ENCODE measurements at regions not wholly inside any gene's neighbourhood (a gene's known extent, or its start where the extent isn't known, plus 50 kb on each side); places are given as distances from the start of the nearest gene placed in this dataset.
A peak's percentile ranks its signal among the peaks of the same experiment; 100 is the strongest.

DNA sequence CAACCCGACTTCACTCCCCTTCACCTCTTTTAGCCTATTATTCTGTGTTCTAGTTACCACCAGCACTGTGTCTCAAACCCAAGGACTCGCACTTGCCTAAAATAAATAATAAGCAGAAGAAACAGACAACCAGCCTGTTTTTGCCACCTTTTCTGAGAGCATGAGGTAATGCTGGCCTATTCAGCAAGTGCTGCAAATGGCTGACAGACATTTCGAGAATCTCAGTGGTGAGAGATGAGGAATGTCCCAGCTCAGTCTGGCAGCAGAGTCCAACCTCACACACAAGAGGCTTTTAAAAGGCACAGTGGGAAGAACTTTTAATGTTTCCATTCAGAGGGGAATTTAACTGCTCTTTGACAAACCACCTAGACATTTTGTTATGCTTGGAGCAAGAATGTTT lies 143.3 kb upstream of the GMNC start:
- Histone ChIP-seq H3K4me3 (ENCODE audit: insufficient read depth, low read depth, low read length) (no peak overlapping the region), H3K18ac (ENCODE audit: low read depth, low read length) (no peak overlapping the region), H3K9me1 (ENCODE audit: insufficient read depth, low read length) (no peaks in the 10 kb centered on the region), H4K8ac (ENCODE audit: low read depth in 2 of 2, low read length in 2 of 2) (peak overlapping the region in 1 of 2 experiments; percentile 40; a peak in 1 of 4 replicates), H3K27ac (ENCODE audit: insufficient read depth, low read length) (no peak overlapping the region), H2AK5ac (ENCODE audit: low read depth, low read length) (no peak overlapping the region), H2BK15ac (ENCODE audit: low read depth, low read length) (no peak overlapping the region; the same call in 2 of the 3 replicates), H4K91ac (ENCODE audit: insufficient read depth, low read depth, low read length) (no peak overlapping the region), H3K27me3 (ENCODE audit: control insufficient read depth, insufficient read depth, low read length) (no peaks in the 10 kb centered on the region), H3K14ac (replicated peaks; ENCODE audit: low read depth, low read length) (no peak overlapping the region), H4K20me1 (ENCODE audit: insufficient read depth, low read length) (no peaks in the 10 kb centered on the region), H3K9me3 (ENCODE audit: control insufficient read depth, insufficient read depth, low read length) (no peaks in the 10 kb centered on the region), H2BK120ac (ENCODE audit: low read depth, low read length) (peak overlapping the region; percentile 10; the same call in 1 of the 2 replicates), H3K4ac (ENCODE audit: low read depth, low read length) (0 out of 2 replicates have a peak overlapping the region, but pooled peaks have one; percentile 1), H3K23ac (ENCODE audit: low read depth, low read length) (no peak overlapping the region), H3K56ac (ENCODE audit: extremely low read depth, insufficient read depth, low read length) (no peak overlapping the region), H3K4me1 (ENCODE audit: control insufficient read depth, insufficient read depth, low read length) (no peaks in the 10 kb centered on the region), H2AFZ (replicated peaks; ENCODE audit: low read length, poor library complexity) (no peak overlapping the region), H2AK9ac (replicated peaks; ENCODE audit: low read depth, low read length, poor library complexity) (no peak overlapping the region), H3K4me2 (ENCODE audit: low read depth, low read length) (no peak overlapping the region), H3K9ac (ENCODE audit: low read depth, low read length) (no peak overlapping the region), H2BK5ac (ENCODE audit: low read depth, low read length, poor library complexity, severe bottlenecking) (no peak overlapping the region), H4K5ac (ENCODE audit: low read depth, low read length) (no peak overlapping the region), H3K79me1 (ENCODE audit: low read depth in 1 of 2, low read length in 2 of 2) (no peaks in the 10 kb centered on the region), H2BK20ac (ENCODE audit: low read depth, low read length) (0 out of 2 replicates have a peak overlapping the region, but pooled peaks have one; percentile 20), H3K36me3 (ENCODE audit: control insufficient read depth, insufficient read depth, low read length) (no peaks in the 10 kb centered on the region)
- intact Hi-C loops (cut with micrococcal nuclease) (no loop called here), dilution Hi-C loops (cut with HindIII; ENCODE audit: low sequenced_read_pairs, unreplicated experiment) (no loop called here), in situ Hi-C loops (cut with MboI; ENCODE audit: low sequenced_read_pairs) (no loop called here)
- ChIA-PET CTCF (no interaction called here), POLR2A (ENCODE audit: unreplicated experiment) (no interaction called here)
- TF ChIP-seq RAD21 (IDR thresholded peaks at IDR 0.05; ENCODE audit: low read length) (no peak), MXI1 (IDR thresholded peaks at IDR 0.05; ENCODE audit: borderline replicate concordance, low read depth, low read length) (no peak), BHLHE40 (IDR thresholded peaks at IDR 0.05; ENCODE audit: low read depth, low read length) (no peak), CEBPB (IDR thresholded peaks at IDR 0.05; ENCODE audit: low read depth, low read length) (no peak), RCOR1 (IDR thresholded peaks at IDR 0.05; ENCODE audit: insufficient replicate concordance, low read length) (no peak), RFX5 (IDR thresholded peaks at IDR 0.05; ENCODE audit: low read depth, low read length) (no peak), NFE2L2 (IDR thresholded peaks at IDR 0.05; ENCODE audit: low read depth, low read length) (no peak), POLR2A (IDR thresholded peaks at IDR 0.05; ENCODE audit: low read depth, low read length) (no peak), CHD1 (IDR thresholded peaks at IDR 0.05; ENCODE audit: low read depth, low read length) (no peak), FOS (IDR thresholded peaks at IDR 0.05; ENCODE audit: low read depth, low read length) (no peak), MAZ (IDR thresholded peaks at IDR 0.05; ENCODE audit: borderline replicate concordance, low read depth, low read length) (no peak), SMC3 (IDR thresholded peaks at IDR 0.05; ENCODE audit: low read depth, low read length) (no peak), MAFK (IDR thresholded peaks at IDR 0.05; ENCODE audit: low read depth, low read length) (no peak)
- TF ChIP-seq, protein P1, sequence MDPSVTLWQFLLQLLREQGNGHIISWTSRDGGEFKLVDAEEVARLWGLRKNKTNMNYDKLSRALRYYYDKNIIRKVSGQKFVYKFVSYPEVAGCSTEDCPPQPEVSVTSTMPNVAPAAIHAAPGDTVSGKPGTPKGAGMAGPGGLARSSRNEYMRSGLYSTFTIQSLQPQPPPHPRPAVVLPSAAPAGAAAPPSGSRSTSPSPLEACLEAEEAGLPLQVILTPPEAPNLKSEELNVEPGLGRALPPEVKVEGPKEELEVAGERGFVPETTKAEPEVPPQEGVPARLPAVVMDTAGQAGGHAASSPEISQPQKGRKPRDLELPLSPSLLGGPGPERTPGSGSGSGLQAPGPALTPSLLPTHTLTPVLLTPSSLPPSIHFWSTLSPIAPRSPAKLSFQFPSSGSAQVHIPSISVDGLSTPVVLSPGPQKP (IDR thresholded peaks at IDR 0.05; ENCODE audit: borderline replicate concordance, low read depth, low read length), result no peak
- TF ChIP-seq, protein P2, sequence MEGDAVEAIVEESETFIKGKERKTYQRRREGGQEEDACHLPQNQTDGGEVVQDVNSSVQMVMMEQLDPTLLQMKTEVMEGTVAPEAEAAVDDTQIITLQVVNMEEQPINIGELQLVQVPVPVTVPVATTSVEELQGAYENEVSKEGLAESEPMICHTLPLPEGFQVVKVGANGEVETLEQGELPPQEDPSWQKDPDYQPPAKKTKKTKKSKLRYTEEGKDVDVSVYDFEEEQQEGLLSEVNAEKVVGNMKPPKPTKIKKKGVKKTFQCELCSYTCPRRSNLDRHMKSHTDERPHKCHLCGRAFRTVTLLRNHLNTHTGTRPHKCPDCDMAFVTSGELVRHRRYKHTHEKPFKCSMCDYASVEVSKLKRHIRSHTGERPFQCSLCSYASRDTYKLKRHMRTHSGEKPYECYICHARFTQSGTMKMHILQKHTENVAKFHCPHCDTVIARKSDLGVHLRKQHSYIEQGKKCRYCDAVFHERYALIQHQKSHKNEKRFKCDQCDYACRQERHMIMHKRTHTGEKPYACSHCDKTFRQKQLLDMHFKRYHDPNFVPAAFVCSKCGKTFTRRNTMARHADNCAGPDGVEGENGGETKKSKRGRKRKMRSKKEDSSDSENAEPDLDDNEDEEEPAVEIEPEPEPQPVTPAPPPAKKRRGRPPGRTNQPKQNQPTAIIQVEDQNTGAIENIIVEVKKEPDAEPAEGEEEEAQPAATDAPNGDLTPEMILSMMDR (conservative IDR thresholded peaks at IDR 0.05; ENCODE audit: low read depth, low read length), result no peak
- TF ChIP-seq, protein P3, sequence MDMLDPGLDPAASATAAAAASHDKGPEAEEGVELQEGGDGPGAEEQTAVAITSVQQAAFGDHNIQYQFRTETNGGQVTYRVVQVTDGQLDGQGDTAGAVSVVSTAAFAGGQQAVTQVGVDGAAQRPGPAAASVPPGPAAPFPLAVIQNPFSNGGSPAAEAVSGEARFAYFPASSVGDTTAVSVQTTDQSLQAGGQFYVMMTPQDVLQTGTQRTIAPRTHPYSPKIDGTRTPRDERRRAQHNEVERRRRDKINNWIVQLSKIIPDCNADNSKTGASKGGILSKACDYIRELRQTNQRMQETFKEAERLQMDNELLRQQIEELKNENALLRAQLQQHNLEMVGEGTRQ (IDR thresholded peaks at IDR 0.05; ENCODE audit: low read depth, low read length), result no peak
- BruUV-seq (replicated peaks), result no TSS peak
- DNase-seq (no peak), ATAC-seq (ENCODE audit: low read depth) (peak; percentile 70)
- WGBS, 2 experiments (ENCODE audit: extremely low coverage in 2 of 2, insufficient read length in 1 of 2), result no CpG with 5 or more reads among the region's 3 CpGs

Measured in IMR-90 (cell line).